ENCODE measurements at regions not wholly inside any gene's neighbourhood (a gene's known extent, or its start where the extent isn't known, plus 50 kb on each side); places are given as distances from the start of the nearest gene placed in this dataset.

DNA sequence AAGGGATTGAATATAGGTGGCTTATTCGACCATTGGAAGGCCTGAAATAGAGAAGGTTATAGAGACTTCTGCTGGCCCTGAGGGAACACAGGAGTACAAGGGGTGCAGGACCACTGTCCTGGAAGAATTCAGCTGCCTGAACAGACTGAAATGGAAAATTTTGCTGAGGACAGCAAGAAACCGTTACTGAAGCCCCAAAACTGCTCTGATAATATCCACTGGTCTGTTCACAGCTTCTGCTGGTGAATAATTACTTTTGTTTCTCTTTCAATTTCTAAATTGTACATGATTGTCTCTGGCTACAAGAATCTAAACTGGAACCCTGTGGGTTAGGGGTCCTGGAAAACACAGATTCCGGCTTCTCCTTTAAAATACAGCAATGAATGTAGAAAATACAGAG lies 218.5 kb upstream of the CDH12 start:
- H3K9me3 ChIP-seq, result no peaks in the 10 kb centered on the region
- no peak overlapping the region for H3K4me3 ChIP-seq
- DNase-seq (ENCODE audit: low spot score), result no peak
- no peaks in the 10 kb centered on the region for H3K36me3 ChIP-seq
- TF ChIP-seq, protein P1, sequence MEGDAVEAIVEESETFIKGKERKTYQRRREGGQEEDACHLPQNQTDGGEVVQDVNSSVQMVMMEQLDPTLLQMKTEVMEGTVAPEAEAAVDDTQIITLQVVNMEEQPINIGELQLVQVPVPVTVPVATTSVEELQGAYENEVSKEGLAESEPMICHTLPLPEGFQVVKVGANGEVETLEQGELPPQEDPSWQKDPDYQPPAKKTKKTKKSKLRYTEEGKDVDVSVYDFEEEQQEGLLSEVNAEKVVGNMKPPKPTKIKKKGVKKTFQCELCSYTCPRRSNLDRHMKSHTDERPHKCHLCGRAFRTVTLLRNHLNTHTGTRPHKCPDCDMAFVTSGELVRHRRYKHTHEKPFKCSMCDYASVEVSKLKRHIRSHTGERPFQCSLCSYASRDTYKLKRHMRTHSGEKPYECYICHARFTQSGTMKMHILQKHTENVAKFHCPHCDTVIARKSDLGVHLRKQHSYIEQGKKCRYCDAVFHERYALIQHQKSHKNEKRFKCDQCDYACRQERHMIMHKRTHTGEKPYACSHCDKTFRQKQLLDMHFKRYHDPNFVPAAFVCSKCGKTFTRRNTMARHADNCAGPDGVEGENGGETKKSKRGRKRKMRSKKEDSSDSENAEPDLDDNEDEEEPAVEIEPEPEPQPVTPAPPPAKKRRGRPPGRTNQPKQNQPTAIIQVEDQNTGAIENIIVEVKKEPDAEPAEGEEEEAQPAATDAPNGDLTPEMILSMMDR (IDR thresholded peaks at IDR 0.05), result no peak
- no peaks in the 10 kb centered on the region for H3K4me1 ChIP-seq
- H3K27ac ChIP-seq, result no peak overlapping the region
- H3K27me3 ChIP-seq, result no peaks in the 10 kb centered on the region

DNA sequence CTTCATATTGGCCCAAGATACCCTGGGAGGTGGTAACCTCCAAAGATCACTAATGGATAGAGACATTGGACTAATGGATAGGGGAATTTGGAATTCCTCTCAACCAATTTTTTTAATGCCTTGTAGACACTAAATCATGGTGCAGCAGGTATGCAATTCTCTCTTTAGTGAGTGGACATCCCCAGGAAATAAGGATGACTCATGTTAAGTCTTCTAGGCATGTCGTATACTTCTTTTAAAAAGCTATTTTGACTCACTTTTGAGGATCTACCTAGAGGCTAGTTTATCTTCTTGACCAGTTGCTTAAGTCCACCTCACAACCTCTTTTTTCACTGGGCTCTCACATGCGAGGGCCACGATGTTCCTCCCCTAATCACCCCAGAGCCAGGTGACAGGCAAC lies 211.6 kb upstream of the CDH12 start:
- H3K4me1 ChIP-seq, result no peaks in the 10 kb centered on the region
- no peaks in the 10 kb centered on the region for H3K36me3 ChIP-seq
- H3K27me3 ChIP-seq, result no peaks in the 10 kb centered on the region
- no peak overlapping the region for H3K27ac ChIP-seq
- no peak overlapping the region for H3K4me3 ChIP-seq
- DNase-seq (ENCODE audit: low spot score), result no peak
- no peaks in the 10 kb centered on the region for H3K9me3 ChIP-seq
- TF ChIP-seq, protein P1 (IDR thresholded peaks at IDR 0.05), result no peak

DNA sequence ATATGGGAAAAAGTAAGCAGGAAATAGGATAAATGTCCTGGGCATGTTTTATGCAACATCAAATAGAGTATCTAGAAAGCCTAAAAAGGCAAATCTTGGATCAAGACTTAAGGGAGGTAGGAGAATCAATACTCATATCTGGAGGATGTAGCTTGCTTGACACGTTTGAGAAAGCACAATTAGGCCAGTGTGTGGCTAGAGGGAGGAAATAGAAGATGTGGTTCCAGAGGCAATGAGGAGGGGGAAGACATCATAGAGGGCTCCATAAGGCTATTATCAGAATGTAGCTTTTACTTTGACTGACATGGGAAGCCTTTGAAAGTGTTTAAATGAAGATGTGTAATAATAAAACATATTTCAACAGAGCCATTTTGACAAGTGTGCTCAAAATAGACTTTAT lies 200.7 kb upstream of the CDH12 start:
- TF ChIP-seq, protein P1 (IDR thresholded peaks at IDR 0.05), result no peak
- Histone ChIP-seq H3K27ac (no peak overlapping the region), H3K36me3 (no peaks in the 10 kb centered on the region), H3K4me3 (no peak overlapping the region), H3K4me1 (no peaks in the 10 kb centered on the region), H3K9me3 (no peaks in the 10 kb centered on the region), H3K27me3 (no peaks in the 10 kb centered on the region)
- no peak for DNase-seq (ENCODE audit: low spot score)

DNA sequence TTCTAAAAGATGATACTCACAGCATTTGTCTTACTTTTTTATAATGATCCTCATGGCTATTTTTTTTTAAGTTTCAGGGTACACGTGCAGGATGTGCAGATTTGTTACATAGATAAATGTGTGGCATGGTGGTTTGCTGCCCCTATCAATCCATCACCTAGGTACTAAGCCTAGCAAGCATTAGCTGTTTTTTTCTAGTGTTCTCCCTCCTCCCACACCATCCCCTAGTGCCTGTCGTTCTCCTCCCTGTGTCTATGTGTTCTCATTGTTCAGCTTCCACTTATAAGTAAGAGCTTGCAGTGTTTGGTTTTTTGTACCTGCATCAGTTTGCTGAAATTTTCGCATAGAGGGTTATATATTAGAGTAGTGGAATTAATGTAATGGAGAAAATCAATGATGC lies 189.1 kb upstream of the CDH12 start:
- no peaks in the 10 kb centered on the region for H3K4me1 ChIP-seq
- H3K36me3 ChIP-seq, result no peaks in the 10 kb centered on the region
- no peaks in the 10 kb centered on the region for H3K27me3 ChIP-seq
- no peaks in the 10 kb centered on the region for H3K9me3 ChIP-seq
- TF ChIP-seq, protein P1 (IDR thresholded peaks at IDR 0.05), result no peak
- no peak for DNase-seq (ENCODE audit: low spot score)
- no peak overlapping the region for H3K27ac ChIP-seq
- H3K4me3 ChIP-seq, result no peak overlapping the region

DNA sequence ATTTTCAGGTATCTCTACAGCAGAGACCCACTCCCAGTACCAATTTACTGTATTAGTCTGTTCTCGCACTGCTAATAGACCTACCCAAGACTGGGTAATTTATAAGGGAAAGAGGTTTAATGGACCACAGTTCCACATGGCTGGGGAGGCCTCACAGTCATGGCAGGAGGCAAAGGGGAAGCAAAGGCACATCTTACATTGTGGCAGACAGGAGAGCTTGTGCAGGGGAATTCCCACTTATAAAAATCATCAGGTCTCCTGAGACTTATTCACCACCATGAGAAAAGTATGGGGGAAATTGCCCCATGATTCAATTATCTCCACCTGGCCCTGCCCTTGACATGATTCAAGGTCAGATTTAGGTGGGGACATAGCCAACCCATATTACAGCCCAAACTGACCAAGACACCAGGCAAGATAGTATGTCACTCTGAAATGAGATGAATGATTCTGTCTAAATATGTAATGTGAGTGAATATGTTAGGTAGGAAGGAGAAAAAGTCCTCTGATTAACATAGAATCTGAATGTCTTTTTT lies 182.5 kb upstream of the CDH12 start:
- Histone ChIP-seq H3K4me1 (no peaks in the 10 kb centered on the region), H3K27me3 (no peaks in the 10 kb centered on the region), H3K4me3 (no peak overlapping the region), H3K36me3 (no peaks in the 10 kb centered on the region), H3K27ac (no peak overlapping the region), H3K9me3 (no peaks in the 10 kb centered on the region)
- no peak for DNase-seq (ENCODE audit: low spot score)
- TF ChIP-seq, protein P1 (IDR thresholded peaks at IDR 0.05), result no peak

DNA sequence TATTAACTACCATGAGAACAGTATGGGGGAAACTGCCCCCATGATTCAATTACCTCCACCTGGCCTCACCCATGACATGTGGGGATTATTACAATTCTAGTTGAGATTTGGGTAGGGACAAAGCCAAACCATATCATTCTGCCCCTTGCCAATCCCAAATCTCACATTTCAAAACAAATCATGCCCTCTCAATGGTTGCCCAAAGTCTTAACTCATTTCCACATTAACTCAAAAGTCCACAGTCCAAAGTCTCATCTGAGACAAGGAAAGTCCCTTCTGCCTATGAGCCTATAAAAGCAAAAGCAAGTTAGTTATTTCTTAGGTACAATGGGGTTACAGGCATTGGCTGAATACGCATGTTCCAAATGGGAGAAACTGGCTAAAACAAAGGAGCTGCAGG lies 180.7 kb upstream of the CDH12 start:
- DNase-seq (ENCODE audit: low spot score), result no peak
- H3K27me3 ChIP-seq, result no peaks in the 10 kb centered on the region
- no peak overlapping the region for H3K4me3 ChIP-seq
- TF ChIP-seq, protein P1 (IDR thresholded peaks at IDR 0.05), result no peak
- no peaks in the 10 kb centered on the region for H3K4me1 ChIP-seq
- no peaks in the 10 kb centered on the region for H3K36me3 ChIP-seq
- H3K9me3 ChIP-seq, result no peaks in the 10 kb centered on the region
- no peak overlapping the region for H3K27ac ChIP-seq
